ENCODE measurements at regions not wholly inside any gene's neighbourhood (a gene's known extent, or its start where the extent isn't known, plus 50 kb on each side); places are given as distances from the start of the nearest gene placed in this dataset.

DNA sequence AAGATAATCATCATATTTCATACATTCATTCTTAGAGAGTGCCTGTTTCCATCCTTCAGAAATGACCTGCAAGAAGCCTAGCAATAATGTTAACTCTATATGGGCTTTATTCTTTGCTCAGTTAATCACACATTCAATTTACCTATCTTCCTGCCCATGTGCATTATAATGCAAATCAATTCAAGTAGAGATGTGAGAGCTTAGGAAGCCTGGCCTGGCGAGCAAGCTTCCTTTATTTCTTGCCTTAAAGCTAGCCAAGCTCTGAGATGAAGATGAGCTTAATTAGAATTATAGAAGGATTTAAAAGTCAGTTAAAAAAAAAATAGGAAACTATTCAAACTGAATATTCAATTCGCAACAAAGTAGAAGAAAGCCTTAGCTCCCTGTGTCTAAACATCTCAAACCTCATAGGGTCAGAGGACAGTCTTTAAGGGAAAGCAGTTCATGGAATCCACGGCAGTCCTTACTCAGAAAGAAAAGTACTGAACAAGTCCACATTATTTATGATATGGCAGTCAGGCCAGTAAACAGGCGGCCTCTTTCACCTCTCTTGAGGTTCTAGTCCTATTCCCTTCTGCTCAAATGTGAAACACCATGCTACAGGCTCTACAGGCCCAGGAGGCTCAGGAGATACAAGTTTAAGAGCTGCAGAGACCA lies 214.1 kb downstream of the TFEC start:
- TF ChIP-seq CTCF (IDR thresholded peaks at IDR 0.05; ENCODE audit: poor library complexity, severe bottlenecking): no peak
- TF ChIP-seq EZH2 (IDR thresholded peaks at IDR 0.05; ENCODE audit: borderline replicate concordance, insufficient read depth, low read length, poor library complexity, severe bottlenecking): no peak
- no peak for TF ChIP-seq SMC3 (conservative IDR thresholded peaks at IDR 0.05; ENCODE audit: poor library complexity)

All from neural cell (in vitro differentiated cells).